A549 (cell line): ENCODE measurements at regions not wholly inside any gene's neighbourhood (a gene's known extent, or its start where the extent isn't known, plus 50 kb on each side); places are given as distances from the start of the nearest gene placed in this dataset.

ENCODE experiments used
- ATAC-seq, 2 experiments: fragments of 200-7000 bp in 1 of 2; fragments of >200 bp in 1 of 2; cut with Nextera tagmentation in 1 of 2; cut with Tn5 transposase in 1 of 2; 3 replicates each; pipeline versions ENCODE4 v1.8.0 to v1.9.1; 2018 to 2020; ENCODE audit warnings: mild to moderate bottlenecking in 1 of 2, moderate library complexity in 1 of 2
- CTCF ChIA-PET: fragments of 300-600 bp; sonication (Branson Sonifier 250); formaldehyde crosslinking; extraction: SDS; loops from one replicate; lab custom pipeline; 2021; ENCODE audit warnings: antibody characterized with exemption, inconsistent platforms; lab: Yijun Ruan, JAX
- POLR2A ChIA-PET: fragments of 350-600 bp; formaldehyde crosslinking; extraction: SDS; loops from one replicate; lab custom pipeline; 2021; ENCODE audit warnings: antibody characterized with exemption, inconsistent platforms; lab: Yijun Ruan, JAX
- DNase-seq, 2 experiments: peaks; one replicate each; pipeline versions ENCODE4 v3.0.0 to v3.0.0-alpha.2; 2011 to 2016; ENCODE audit warnings: low read depth in 1 of 2, low spot score in 1 of 2
- FAIRE-seq: peaks from 2 replicates; lab custom pipeline; 2011; peaks lifted over from hg19 to GRCh38; lab: Jason Lieb, UNC
- H3K27ac ChIP-seq, 2 experiments: fragments of >200 bp; sonication (Bioruptor Twin); formaldehyde crosslinking; 3 replicates each; pipeline ENCODE4 v1.5.1; 2016 to 2017
- H3K4me1 ChIP-seq: fragments of >200 bp; sonication (Bioruptor Twin); formaldehyde crosslinking; 3 replicates; pipeline ENCODE4 v1.6.1; 2016
- H3K4me2 ChIP-seq: fragments of >200 bp; sonication (Bioruptor Twin); formaldehyde crosslinking; 3 replicates; pipeline ENCODE4 v1.6.1; 2016
- H3K4me3 ChIP-seq: fragments of >200 bp; sonication (Bioruptor Twin); formaldehyde crosslinking; 3 replicates; pipeline ENCODE4 v1.5.1; 2016
- H3K9me3 ChIP-seq: fragments of >200 bp; sonication (Bioruptor Twin); formaldehyde crosslinking; 3 replicates; pipeline ENCODE4 v1.6.1; 2016
- CBX8 ChIP-seq: fragments of 200-600 bp; sonication (generic); IDR thresholded peaks from 2 replicates; pipeline ENCODE4 v1.6.1; 2016
- CHD2 ChIP-seq: fragments of 150-350 bp; IDR thresholded peaks from 2 replicates; pipeline ENCODE4 v1.6.1; 2014; ENCODE audit warnings: low read length; ENCODE audit not compliant: partially characterized antibody
- CHD4 ChIP-seq: fragments of 200-600 bp; sonication (generic); IDR thresholded peaks from 2 replicates; pipeline ENCODE4 v1.6.1; 2016; ENCODE audit warnings: antibody characterized with exemption, mild to moderate bottlenecking, borderline replicate concordance
- EHMT2 ChIP-seq: fragments of 200-600 bp; sonication (generic); IDR thresholded peaks from 2 replicates; pipeline ENCODE4 v1.6.1; 2016; ENCODE audit warnings: antibody characterized with exemption, low read depth, mild to moderate bottlenecking, moderate library complexity
- ESRRA ChIP-seq: fragments of 150-350 bp; IDR thresholded peaks from 2 replicates; pipeline ENCODE4 v1.6.1; 2014; ENCODE audit warnings: mild to moderate bottlenecking, low read length, borderline replicate concordance
- FOSB ChIP-seq: fragments of 250-450 bp; sonication (Bioruptor Pico); IDR thresholded peaks from 2 replicates; pipeline ENCODE4 v1.5.0; 2020; ENCODE audit warnings: mild to moderate bottlenecking, moderate library complexity
- FOXS1 ChIP-seq: fragments of 250-450 bp; sonication (Bioruptor Pico); IDR thresholded peaks from 2 replicates; pipeline ENCODE4 v1.5.0; 2020; ENCODE audit warnings: mild to moderate bottlenecking, moderate library complexity
- GATA3 ChIP-seq: IDR thresholded peaks from 2 replicates; pipeline ENCODE4 v1.6.1; 2012; ENCODE audit warnings: borderline replicate concordance
- HDAC2 ChIP-seq: fragments of 200-600 bp; sonication (generic); IDR thresholded peaks from 2 replicates; pipeline ENCODE4 v1.6.1; 2016
- HOXB5 ChIP-seq: fragments of 250-450 bp; sonication (Bioruptor Pico); IDR thresholded peaks from 2 replicates; pipeline ENCODE4 v1.5.0; 2020; ENCODE audit warnings: mild to moderate bottlenecking, moderate library complexity
- MAZ ChIP-seq: fragments of 150-350 bp; IDR thresholded peaks from 2 replicates; pipeline ENCODE4 v1.6.1; 2014; ENCODE audit warnings: antibody characterized with exemption, low read depth, low read length, borderline replicate concordance
- NPAS2 ChIP-seq: fragments of 250-450 bp; sonication (Bioruptor Pico); IDR thresholded peaks from 2 replicates; pipeline ENCODE4 v1.8.0; 2022; ENCODE audit warnings: mild to moderate bottlenecking, moderate library complexity, borderline replicate concordance
- PBX3 ChIP-seq: IDR thresholded peaks from 2 replicates; pipeline ENCODE4 v1.6.1; 2012
- RARB ChIP-seq: fragments of 250-450 bp; sonication (Bioruptor Pico); IDR thresholded peaks from 2 replicates; pipeline ENCODE4 v1.8.0; 2021; ENCODE audit warnings: mild to moderate bottlenecking, moderate library complexity
- RCOR1 ChIP-seq: fragments of 150-350 bp; IDR thresholded peaks from 2 replicates; pipeline ENCODE4 v1.6.1; 2014; ENCODE audit warnings: antibody characterized with exemption, low read length, low read depth
- REST ChIP-seq: fragments of 200-600 bp; sonication (generic); IDR thresholded peaks from 2 replicates; pipeline ENCODE4 v1.6.1; 2016; ENCODE audit warnings: antibody characterized with exemption, mild to moderate bottlenecking, moderate library complexity
- RFX5 ChIP-seq: fragments of 450-650 bp; IDR thresholded peaks from 2 replicates; pipeline ENCODE4 v1.7.1; 2014; ENCODE audit warnings: antibody characterized with exemption, mild to moderate bottlenecking, moderate library complexity
- SREBF2 ChIP-seq: fragments of 450-650 bp; IDR thresholded peaks from 2 replicates; pipeline ENCODE4 v1.6.1; 2014; ENCODE audit warnings: mild to moderate bottlenecking, moderate library complexity
- TFCP2L1 ChIP-seq: fragments of 250-450 bp; sonication (Bioruptor Pico); IDR thresholded peaks from 2 replicates; pipeline ENCODE4 v1.5.0; 2021; ENCODE audit warnings: mild to moderate bottlenecking
- ZC3H11A ChIP-seq: fragments of 450-650 bp; IDR thresholded peaks from 2 replicates; pipeline ENCODE4 v1.6.1; 2014; ENCODE audit warnings: antibody characterized with exemption, mild to moderate bottlenecking
- WGBS: methylation state at CpG from one replicate; pipeline ENCODE4 v1.1.6; 2017; ENCODE audit errors: missing lambda C conversion rate; 5-methylcytosine and 5-hydroxymethylcytosine counted together
- TF ChIP-seq, protein P1 (sequence below): fragments of 250-450 bp; sonication (Bioruptor Pico); IDR thresholded peaks from 2 replicates; pipeline ENCODE4 v1.5.0; 2021; ENCODE audit warnings: mild to moderate bottlenecking, moderate library complexity, borderline replicate concordance
- TF ChIP-seq, protein P2 (sequence below): IDR thresholded peaks from 2 replicates; pipeline ENCODE4 v1.6.1; 2012
- TF ChIP-seq, protein P3 (sequence below): fragments of >200 bp; sonication (Bioruptor Twin); formaldehyde crosslinking; IDR thresholded peaks from 3 replicates; pipeline ENCODE4 v1.5.1; 2016

DNA sequence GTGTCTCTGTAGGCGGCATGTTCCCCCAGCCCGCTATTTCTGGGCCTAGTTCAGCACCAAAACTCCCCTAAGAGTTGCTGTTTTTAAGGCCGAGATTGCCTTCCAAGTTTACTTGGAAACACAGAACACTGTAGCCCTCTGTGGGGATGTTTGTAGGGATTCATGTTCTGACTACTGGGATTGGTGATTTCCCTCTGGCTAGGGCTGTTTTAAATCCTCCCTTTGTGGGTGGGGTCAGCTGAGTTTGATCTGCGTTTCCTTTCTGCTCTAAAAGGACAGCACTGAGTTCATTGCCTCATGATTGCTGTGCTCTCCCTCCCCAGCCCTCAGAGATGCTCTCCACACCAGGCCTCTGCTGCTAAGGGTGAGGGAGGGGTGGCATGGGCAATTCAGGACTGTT lies 640.6 kb upstream of the DPPA4 start:
- Histone ChIP-seq H3K27ac (no peak overlapping the region), H3K9me3 (no peaks in the 10 kb centered on the region), H3K4me1 (no peaks in the 10 kb centered on the region), H3K4me2 (no peak overlapping the region), H3K4me3 (no peak overlapping the region)
- DNase-seq, result no peak
- no peak for TF ChIP-seq NPAS2 (CRISPR knock-in tag)
- TF ChIP-seq CHD4, result no peak
- no peak for TF ChIP-seq HOXB5 (CRISPR knock-in tag)
- TF ChIP-seq TFCP2L1, result no peak
- TF ChIP-seq REST, result no peak
- no peak for TF ChIP-seq SREBF2
- TF ChIP-seq RFX5, result no peak
- no peak for TF ChIP-seq RCOR1
- FAIRE-seq, result no peak
- ChIA-PET POLR2A (no interaction called here), CTCF (interaction anchor here (1.2 kb wide), 1 partner anchor 13 kb away, joined by 3 read pairs; no protein-coding TSS in a partner anchor)
- 92% methylated on average over 4 of the region's 4 CpGs for WGBS
- no peak for ATAC-seq

GRCh38 chr3:109982201-109982600 lies 644.9 kb upstream of the DPPA4 start:
- H3K9me3 ChIP-seq, result no peaks in the 10 kb centered on the region
- no peak overlapping the region for H3K4me2 ChIP-seq
- WGBS, result 85% methylated on average over 1 of the region's 1 CpG
- ATAC-seq, result no peak
- CTCF ChIA-PET, result interaction anchor here (1.6 kb wide), 1 partner anchor 9 kb away, joined by 4 read pairs; no protein-coding TSS in a partner anchor
- TF ChIP-seq ZC3H11A (no peak), TFCP2L1 (no peak), ESRRA (no peak), RCOR1 (no peak), CHD2 (no peak), MAZ (no peak), FOXS1 (CRISPR knock-in tag) (no peak), GATA3 (no peak), PBX3 (no peak), CBX8 (no peak), RARB (CRISPR knock-in tag) (no peak), FOSB (CRISPR knock-in tag) (no peak), HDAC2 (no peak), CHD4 (no peak), EHMT2 (no peak)
- TF ChIP-seq, protein P1, sequence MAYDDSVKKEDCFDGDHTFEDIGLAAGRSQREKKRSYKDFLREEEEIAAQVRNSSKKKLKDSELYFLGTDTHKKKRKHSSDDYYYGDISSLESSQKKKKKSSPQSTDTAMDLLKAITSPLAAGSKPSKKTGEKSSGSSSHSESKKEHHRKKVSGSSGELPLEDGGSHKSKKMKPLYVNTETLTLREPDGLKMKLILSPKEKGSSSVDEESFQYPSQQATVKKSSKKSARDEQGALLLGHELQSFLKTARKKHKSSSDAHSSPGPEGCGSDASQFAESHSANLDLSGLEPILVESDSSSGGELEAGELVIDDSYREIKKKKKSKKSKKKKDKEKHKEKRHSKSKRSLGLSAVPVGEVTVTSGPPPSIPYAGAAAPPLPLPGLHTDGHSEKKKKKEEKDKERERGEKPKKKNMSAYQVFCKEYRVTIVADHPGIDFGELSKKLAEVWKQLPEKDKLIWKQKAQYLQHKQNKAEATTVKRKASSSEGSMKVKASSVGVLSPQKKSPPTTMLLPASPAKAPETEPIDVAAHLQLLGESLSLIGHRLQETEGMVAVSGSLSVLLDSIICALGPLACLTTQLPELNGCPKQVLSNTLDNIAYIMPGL (CRISPR knock-in tag), result no peak
- TF ChIP-seq, protein P2, sequence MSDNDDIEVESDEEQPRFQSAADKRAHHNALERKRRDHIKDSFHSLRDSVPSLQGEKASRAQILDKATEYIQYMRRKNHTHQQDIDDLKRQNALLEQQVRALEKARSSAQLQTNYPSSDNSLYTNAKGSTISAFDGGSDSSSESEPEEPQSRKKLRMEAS, result no peak
- TF ChIP-seq, protein P3, sequence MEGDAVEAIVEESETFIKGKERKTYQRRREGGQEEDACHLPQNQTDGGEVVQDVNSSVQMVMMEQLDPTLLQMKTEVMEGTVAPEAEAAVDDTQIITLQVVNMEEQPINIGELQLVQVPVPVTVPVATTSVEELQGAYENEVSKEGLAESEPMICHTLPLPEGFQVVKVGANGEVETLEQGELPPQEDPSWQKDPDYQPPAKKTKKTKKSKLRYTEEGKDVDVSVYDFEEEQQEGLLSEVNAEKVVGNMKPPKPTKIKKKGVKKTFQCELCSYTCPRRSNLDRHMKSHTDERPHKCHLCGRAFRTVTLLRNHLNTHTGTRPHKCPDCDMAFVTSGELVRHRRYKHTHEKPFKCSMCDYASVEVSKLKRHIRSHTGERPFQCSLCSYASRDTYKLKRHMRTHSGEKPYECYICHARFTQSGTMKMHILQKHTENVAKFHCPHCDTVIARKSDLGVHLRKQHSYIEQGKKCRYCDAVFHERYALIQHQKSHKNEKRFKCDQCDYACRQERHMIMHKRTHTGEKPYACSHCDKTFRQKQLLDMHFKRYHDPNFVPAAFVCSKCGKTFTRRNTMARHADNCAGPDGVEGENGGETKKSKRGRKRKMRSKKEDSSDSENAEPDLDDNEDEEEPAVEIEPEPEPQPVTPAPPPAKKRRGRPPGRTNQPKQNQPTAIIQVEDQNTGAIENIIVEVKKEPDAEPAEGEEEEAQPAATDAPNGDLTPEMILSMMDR, result no peak
- no peak for FAIRE-seq
- no peak for DNase-seq
- H3K4me1 ChIP-seq, result no peaks in the 10 kb centered on the region
- H3K4me3 ChIP-seq, result no peak overlapping the region
- POLR2A ChIA-PET, result no interaction called here
- H3K27ac ChIP-seq, result no peak overlapping the region
